IMR-90 (cell line): ENCODE measurements at regions not wholly inside any gene's neighbourhood (a gene's known extent, or its start where the extent isn't known, plus 50 kb on each side); places are given as distances from the start of the nearest gene placed in this dataset.

Experiments
- ATAC-seq: fragments of 200-7000 bp; cut with Tn5 transposase; 2 replicates; pipeline ENCODE4 v1.9.1; 2020; ENCODE audit warnings: low read depth, mild to moderate bottlenecking, moderate library complexity
- BruUV-seq: library from RNA; stranded (reverse); fragments of 400-500 nt; replicated peaks from 2 replicates; lab custom pipeline; 2021; lab: Mats Ljungman, UMichigan
- CTCF ChIA-PET: fragments of 300-600 bp; formaldehyde crosslinking; extraction: SDS; loops from one replicate; lab custom pipeline; 2021; ENCODE audit warnings: antibody characterized with exemption; lab: Yijun Ruan, JAX
- POLR2A ChIA-PET: fragments of 300-600 bp; sonication (Branson Sonifier 250); formaldehyde crosslinking; loops from one replicate; lab custom pipeline; 2022; ENCODE audit warnings: antibody characterized with exemption; ENCODE audit not compliant: unreplicated experiment; lab: Charles Lee
- DNase-seq: peaks from one replicate; pipeline ENCODE4 v3.0.0; 2013
- H2AFZ ChIP-seq: replicated peaks from 2 replicates; pipeline ENCODE3; 2013; ENCODE audit warnings: low read length, mild to moderate bottlenecking; ENCODE audit not compliant: poor library complexity
- H2AK5ac ChIP-seq: 2 replicates; pipeline ENCODE4 v1.6.1; 2013; ENCODE audit warnings: low read depth, low read length, inconsistent platforms
- H2AK9ac ChIP-seq: replicated peaks from 2 replicates; pipeline ENCODE3; 2013; ENCODE audit warnings: mild to moderate bottlenecking, low read depth, low read length, moderate library complexity; ENCODE audit not compliant: poor library complexity
- H2BK120ac ChIP-seq: 2 replicates; pipeline ENCODE4 v1.6.1; 2013; ENCODE audit warnings: low read depth, low read length, inconsistent platforms
- H2BK15ac ChIP-seq: 3 replicates; pipeline ENCODE4 v1.6.1; 2013; ENCODE audit warnings: low read depth, low read length, inconsistent platforms
- H2BK20ac ChIP-seq: 2 replicates; pipeline ENCODE4 v1.6.1; 2013; ENCODE audit warnings: low read depth, mild to moderate bottlenecking, inconsistent platforms, low read length, moderate library complexity
- H2BK5ac ChIP-seq: 2 replicates; pipeline ENCODE4 v1.6.1; 2013; ENCODE audit warnings: mild to moderate bottlenecking, low read depth, low read length, inconsistent platforms; ENCODE audit not compliant: poor library complexity, severe bottlenecking
- H3K14ac ChIP-seq: replicated peaks from 2 replicates; pipeline ENCODE4 v1.6.1; 2013; ENCODE audit warnings: low read depth, low read length, inconsistent platforms
- H3K18ac ChIP-seq: 2 replicates; pipeline ENCODE4 v1.6.1; 2013; ENCODE audit warnings: low read depth, low read length, control low read depth
- H3K23ac ChIP-seq: 2 replicates; pipeline ENCODE4 v1.6.1; 2013; ENCODE audit warnings: low read depth, low read length, inconsistent platforms
- H3K27ac ChIP-seq: 2 replicates; pipeline ENCODE4 v1.5.1; 2013; ENCODE audit warnings: mild to moderate bottlenecking, control low read depth, low read length; ENCODE audit not compliant: insufficient read depth
- H3K27me3 ChIP-seq: 2 replicates; pipeline ENCODE4 v1.6.1; 2013; ENCODE audit warnings: low read length; ENCODE audit not compliant: control insufficient read depth, insufficient read depth
- H3K36me3 ChIP-seq: 2 replicates; pipeline ENCODE4 v1.6.1; 2013; ENCODE audit warnings: low read length, mixed read lengths; ENCODE audit not compliant: control insufficient read depth, insufficient read depth
- H3K4ac ChIP-seq: 2 replicates; pipeline ENCODE4 v1.6.1; 2013; ENCODE audit warnings: low read depth, low read length, inconsistent platforms
- H3K4me1 ChIP-seq: 2 replicates; pipeline ENCODE4 v1.6.1; 2013; ENCODE audit warnings: low read length, mixed read lengths; ENCODE audit not compliant: control insufficient read depth, insufficient read depth
- H3K4me2 ChIP-seq: 2 replicates; pipeline ENCODE4 v1.6.1; 2013; ENCODE audit warnings: low read depth, mild to moderate bottlenecking, control low read depth, low read length, moderate library complexity
- H3K4me3 ChIP-seq: 2 replicates; pipeline ENCODE4 v1.5.1; 2013; ENCODE audit warnings: low read depth, mild to moderate bottlenecking, control low read depth, low read length, moderate library complexity; ENCODE audit not compliant: insufficient read depth
- H3K56ac ChIP-seq: 2 replicates; pipeline ENCODE4 v1.6.1; 2013; ENCODE audit warnings: low read length, inconsistent platforms; ENCODE audit not compliant: insufficient read depth; ENCODE audit errors: extremely low read depth
- H3K79me1 ChIP-seq, 2 experiments: 2 replicates each; pipeline ENCODE4 v1.6.1; 2013; ENCODE audit warnings: low read length in 2 of 2, inconsistent platforms in 1 of 2, low read depth in 1 of 2
- H3K9ac ChIP-seq: 2 replicates; pipeline ENCODE4 v1.6.1; 2013; ENCODE audit warnings: low read depth, low read length, control low read depth
- H3K9me1 ChIP-seq: 2 replicates; pipeline ENCODE4 v1.6.1; 2013; ENCODE audit warnings: low read length, inconsistent platforms; ENCODE audit not compliant: insufficient read depth
- H3K9me3 ChIP-seq: 2 replicates; pipeline ENCODE4 v1.6.1; 2013; ENCODE audit warnings: low read length; ENCODE audit not compliant: control insufficient read depth, insufficient read depth
- H4K20me1 ChIP-seq: 2 replicates; pipeline ENCODE4 v1.6.1; 2013; ENCODE audit warnings: low read length, inconsistent platforms; ENCODE audit not compliant: insufficient read depth
- H4K5ac ChIP-seq: 2 replicates; pipeline ENCODE4 v1.6.1; 2013; ENCODE audit warnings: mild to moderate bottlenecking, low read depth, low read length, control low read depth
- H4K8ac ChIP-seq, 2 experiments: 2 replicates each; pipeline ENCODE4 v1.6.1; 2013; ENCODE audit warnings: low read depth in 2 of 2, low read length in 2 of 2, control low read depth in 1 of 2, inconsistent platforms in 1 of 2
- H4K91ac ChIP-seq: 2 replicates; pipeline ENCODE4 v1.6.1; 2013; ENCODE audit warnings: low read depth, low read length, inconsistent platforms; ENCODE audit not compliant: insufficient read depth
- MXI1 ChIP-seq: IDR thresholded peaks from 2 replicates; pipeline ENCODE4 v1.6.1; 2012; ENCODE audit warnings: low read depth, mild to moderate bottlenecking, low read length, moderate library complexity, borderline replicate concordance
- POLR2A ChIP-seq: IDR thresholded peaks from 2 replicates; pipeline ENCODE4 v1.6.1; 2012; ENCODE audit warnings: mild to moderate bottlenecking, low read depth, low read length
- RCOR1 ChIP-seq: IDR thresholded peaks from 2 replicates; pipeline ENCODE4 v1.6.1; 2012; ENCODE audit warnings: mild to moderate bottlenecking, low read length, improper control_type of control experiment; ENCODE audit not compliant: insufficient replicate concordance
- dilution Hi-C: fragments of 300-500 bp; cut with HindIII; formaldehyde crosslinking; loops from one replicate; pipeline ENCODE4 v1.14.3; 2018; ENCODE audit warnings: low sequenced_read_pairs; ENCODE audit not compliant: unreplicated experiment
- in situ Hi-C: fragments of 300-500 bp; cut with MboI; formaldehyde crosslinking; loops from 3 replicates; pipeline ENCODE4 v1.14.3; 2019; ENCODE audit warnings: low sequenced_read_pairs, inconsistent platforms, mixed read lengths
- intact Hi-C: fragments of 100-400 bp; cut with micrococcal nuclease; formaldehyde crosslinking; loops from 2 replicates; pipeline ENCODE4 v1.10.0; 2022

DNA sequence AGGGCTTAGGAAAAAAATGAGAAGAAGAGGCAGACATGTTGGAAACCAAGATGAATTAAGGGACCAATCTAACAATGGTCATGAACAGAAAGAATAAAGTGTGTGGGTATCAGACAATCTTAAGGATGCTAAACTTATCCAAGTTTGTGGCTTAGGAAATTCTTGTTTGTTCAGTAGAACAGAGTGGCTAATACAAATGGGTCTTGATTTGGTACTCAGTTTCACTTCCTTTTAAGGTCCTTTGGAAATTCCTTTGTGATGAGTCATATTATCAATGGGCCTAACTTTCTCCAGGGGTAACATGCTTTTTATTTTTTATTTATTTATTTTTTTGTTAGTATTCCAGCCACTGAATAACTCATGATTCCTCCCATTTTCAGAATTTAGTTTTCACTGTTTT lies 1154.7 kb upstream of the FLRT2 start:
- dilution Hi-C loops: no loop called here
- Histone ChIP-seq H3K4me3 (no peak overlapping the region), H3K27ac (no peak overlapping the region), H3K9me3 (no peaks in the 10 kb centered on the region), H2BK120ac (no peak overlapping the region), H3K23ac (no peak overlapping the region), H4K5ac (no peak overlapping the region), H2BK15ac (no peak overlapping the region), H3K4me1 (no peaks in the 10 kb centered on the region), H3K79me1 (no peaks in the 10 kb centered on the region), H3K4me2 (no peak overlapping the region), H2BK5ac (no peak overlapping the region), H2AK9ac (no peak overlapping the region), H3K36me3 (no peaks in the 10 kb centered on the region), H3K9me1 (no peaks in the 10 kb centered on the region), H2AFZ (no peak overlapping the region), H3K56ac (no peak overlapping the region), H3K18ac (no peak overlapping the region), H4K20me1 (no peaks in the 10 kb centered on the region), H2BK20ac (no peak overlapping the region), H3K4ac (no peak overlapping the region), H3K9ac (no peak overlapping the region), H3K14ac (no peak overlapping the region), H3K27me3 (no peaks in the 10 kb centered on the region), H4K8ac (no peak overlapping the region), H4K91ac (no peak overlapping the region), H2AK5ac (no peak overlapping the region)
- DNase-seq: peak; percentile 5
- ChIA-PET POLR2A (no interaction called here), CTCF (interaction anchor here (0.5 kb wide), 1 partner anchor 414 kb away, joined by 7 read pairs; no protein-coding TSS in a partner anchor)
- in situ Hi-C loops: no loop called here
- no peak for ATAC-seq
- TF ChIP-seq MXI1 (no peak), RCOR1 (no peak), POLR2A (no peak)
- no TSS peak for BruUV-seq
- intact Hi-C loops: no loop called here
